ENCODE measurements at regions not wholly inside any gene's neighbourhood (a gene's known extent, or its start where the extent isn't known, plus 50 kb on each side); places are given as distances from the start of the nearest gene placed in this dataset.

- ATAC-seq (replicated peaks in 6 of 8), result no peak
- in situ Hi-C loops (cut with MboI; ENCODE audit: low pct_unique_long_range_greater_than_20kb in 2 of 9, low sequenced_read_pairs in 9 of 9, unreplicated experiment in 9 of 9), result no loop called here
- 0 to 100% (median 79%) methylated on average over 1 to 4 of the region's 4 CpGs; no CpG with 5 or more reads in 5 of the 10 experiments for WGBS, 10 experiments
- Histone ChIP-seq H3K4me3 (no peak overlapping the region), H3K27ac (no peak overlapping the region), H3K4me1 (replicated peaks in 1 of 2) (no peaks in the 10 kb centered on the region)
These were observed 80.5 kb downstream of the ZIC3 start for GRCh38 chrX:137646472-137646871.

DNA sequence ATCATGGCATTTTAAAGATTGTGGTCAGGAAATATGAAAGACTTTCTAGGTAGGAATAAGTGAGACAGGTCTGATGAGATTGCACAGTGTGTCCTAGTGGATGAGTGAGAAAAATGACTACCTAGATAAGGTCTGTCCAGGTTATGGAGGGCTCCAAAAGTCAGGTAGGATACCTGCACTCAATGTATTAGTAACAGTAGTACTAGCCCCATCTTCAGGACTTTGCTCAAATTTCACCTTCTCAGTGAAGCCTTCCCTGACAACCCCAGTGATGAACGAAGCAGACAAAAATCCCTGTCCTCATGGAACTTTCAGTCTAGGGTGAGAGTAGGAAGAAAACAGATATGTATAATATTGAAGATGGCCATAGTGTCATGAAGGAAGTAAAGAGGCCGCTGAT lies 85.7 kb downstream of the ZIC3 start:
- Histone ChIP-seq H3K4me1 (replicated peaks in 1 of 2) (no peaks in the 10 kb centered on the region), H3K4me3 (no peak overlapping the region), H3K27ac (no peak overlapping the region)
- in situ Hi-C loops (cut with MboI; ENCODE audit: low pct_unique_long_range_greater_than_20kb in 2 of 9, low sequenced_read_pairs in 9 of 9, unreplicated experiment in 9 of 9), result no loop called here
- ATAC-seq (replicated peaks in 6 of 8), result no peak
- WGBS, 10 experiments, result 9 to 100% (median 80%) methylated on average over 1 to 2 of the region's 2 CpGs; no CpG with 5 or more reads in 5 of the 10 experiments

- in situ Hi-C loops (cut with MboI; ENCODE audit: low pct_unique_long_range_greater_than_20kb in 2 of 9, low sequenced_read_pairs in 9 of 9, unreplicated experiment in 9 of 9), result no loop called here
- Histone ChIP-seq H3K4me1 (replicated peaks in 1 of 2) (no peaks in the 10 kb centered on the region), H3K27ac (no peak overlapping the region), H3K4me3 (no peak overlapping the region)
- 0 to 100% (median 40%) methylated on average over 1 to 3 of the region's 3 CpGs; no CpG with 5 or more reads in 6 of the 10 experiments for WGBS, 10 experiments
- no peak for ATAC-seq (replicated peaks in 6 of 8)
These were observed 86.2 kb downstream of the ZIC3 start for GRCh38 chrX:137652086-137652485.

DNA sequence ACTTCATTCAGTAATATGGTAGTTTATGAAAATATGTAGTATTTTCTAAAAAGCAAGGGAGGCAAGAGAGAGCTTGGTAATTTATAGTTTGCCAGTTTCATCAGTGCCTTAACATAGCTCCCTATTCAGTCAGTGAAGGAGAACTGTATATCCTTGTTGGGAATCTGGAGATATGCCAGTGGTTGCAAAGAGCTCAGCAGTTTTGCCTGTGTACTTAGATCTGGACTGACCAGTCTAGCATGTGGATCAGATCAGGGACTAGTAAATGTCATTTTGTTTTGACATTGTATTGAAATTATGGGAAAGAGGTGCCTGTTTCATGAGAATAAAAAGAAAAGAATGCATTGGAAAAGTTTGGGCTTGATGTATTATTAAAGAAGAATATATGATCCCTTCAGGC lies 88.6 kb downstream of the ZIC3 start:
- Histone ChIP-seq H3K4me1 (replicated peaks in 1 of 2) (no peaks in the 10 kb centered on the region), H3K4me3 (no peak overlapping the region), H3K27ac (no peak overlapping the region)
- no peak for ATAC-seq (replicated peaks in 6 of 8)
- in situ Hi-C loops (cut with MboI; ENCODE audit: low pct_unique_long_range_greater_than_20kb in 2 of 9, low sequenced_read_pairs in 9 of 9, unreplicated experiment in 9 of 9), result no loop called here

- no peak overlapping the region for H3K4me3 ChIP-seq
- in situ Hi-C loops (cut with MboI; ENCODE audit: low pct_unique_long_range_greater_than_20kb in 2 of 9, low sequenced_read_pairs in 9 of 9, unreplicated experiment in 9 of 9), result no loop called here
- WGBS, 10 experiments, result 0 to 100% (median 53%) methylated on average over 1 to 6 of the region's 6 CpGs; no CpG with 5 or more reads in 2 of the 10 experiments
- no peaks in the 10 kb centered on the region for H3K4me1 ChIP-seq (replicated peaks in 1 of 2)
- no peak overlapping the region for H3K27ac ChIP-seq
- no peak for ATAC-seq (replicated peaks in 6 of 8)
These were observed 101.8 kb downstream of the ZIC3 start for GRCh38 chrX:137667776-137668175.

- H3K4me1 ChIP-seq (replicated peaks in 1 of 2), result no peaks in the 10 kb centered on the region
- no peak overlapping the region for H3K4me3 ChIP-seq
- H3K27ac ChIP-seq, result no peak overlapping the region
- WGBS, 10 experiments, result 0 to 20% (median 7%) methylated on average over 1 to 2 of the region's 2 CpGs; no CpG with 5 or more reads in 6 of the 10 experiments
- in situ Hi-C loops (cut with MboI; ENCODE audit: low pct_unique_long_range_greater_than_20kb in 2 of 9, low sequenced_read_pairs in 9 of 9, unreplicated experiment in 9 of 9), result no loop called here
- ATAC-seq (replicated peaks in 6 of 8), result no peak
These were observed 118.7 kb downstream of the ZIC3 start for GRCh38 chrX:137684591-137684990.

DNA sequence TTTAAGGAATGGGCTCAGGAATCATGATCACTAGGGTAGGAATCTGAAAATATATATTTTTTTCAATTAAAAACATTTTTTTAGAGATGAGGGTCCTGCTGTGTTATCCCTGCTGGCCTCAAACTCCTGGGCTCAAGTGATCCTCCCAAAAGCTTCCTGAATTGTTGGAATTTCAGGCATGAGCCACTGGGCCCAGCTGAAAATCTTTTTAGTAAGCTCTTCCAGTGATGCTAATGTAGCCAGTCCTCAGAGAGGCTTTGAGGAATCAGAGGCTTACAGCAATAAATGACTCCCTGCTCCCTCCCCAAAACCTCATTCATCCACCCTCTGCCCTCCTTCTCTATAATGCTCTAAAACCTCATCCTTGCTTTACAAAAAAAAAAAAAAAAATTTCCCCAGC lies 129.5 kb downstream of the ZIC3 start:
- in situ Hi-C loops (cut with MboI; ENCODE audit: low pct_unique_long_range_greater_than_20kb in 2 of 9, low sequenced_read_pairs in 9 of 9, unreplicated experiment in 9 of 9), result no loop called here
- H3K27ac ChIP-seq, result no peak overlapping the region
- H3K4me1 ChIP-seq (replicated peaks in 1 of 2), result no peaks in the 10 kb centered on the region
- no peak overlapping the region for H3K4me3 ChIP-seq
- ATAC-seq (replicated peaks in 6 of 8), result no peak

- in situ Hi-C loops (cut with MboI; ENCODE audit: low pct_unique_long_range_greater_than_20kb in 2 of 9, low sequenced_read_pairs in 9 of 9, unreplicated experiment in 9 of 9), result no loop called here
- H3K27ac ChIP-seq, result no peak overlapping the region
- ATAC-seq (replicated peaks in 6 of 8), result no peak
- H3K4me3 ChIP-seq, result no peak overlapping the region
- no peaks in the 10 kb centered on the region for H3K4me1 ChIP-seq (replicated peaks in 1 of 2)
These were observed 141.4 kb downstream of the ZIC3 start for GRCh38 chrX:137707348-137707747.

DNA sequence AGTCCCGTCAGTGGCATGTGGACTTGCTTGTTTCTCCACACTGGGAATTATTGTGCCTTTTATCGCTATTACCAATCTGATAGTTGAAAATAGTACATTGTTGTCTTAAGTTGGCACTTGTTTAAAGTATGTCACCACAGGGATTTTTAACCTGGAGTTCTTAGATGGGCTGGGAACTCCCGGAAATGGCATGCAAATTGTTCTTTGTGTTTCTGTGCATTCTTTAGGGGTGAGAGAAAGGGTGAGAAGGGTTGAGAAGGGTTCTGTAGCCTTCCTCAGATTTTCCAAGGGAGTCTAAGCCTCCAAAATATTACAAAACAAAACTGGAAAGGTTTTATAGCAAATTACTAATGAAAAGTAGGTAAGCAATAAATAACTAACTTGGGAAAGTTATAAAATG lies 176.9 kb downstream of the ZIC3 start:
- in situ Hi-C loops (cut with MboI; ENCODE audit: low pct_unique_long_range_greater_than_20kb in 2 of 9, low sequenced_read_pairs in 9 of 9, unreplicated experiment in 9 of 9), result no loop called here
- no peak overlapping the region for H3K27ac ChIP-seq
- 0 to 100% (median 47%) methylated on average over 1 to 3 of the region's 3 CpGs; no CpG with 5 or more reads in 4 of the 10 experiments for WGBS, 10 experiments
- no peak overlapping the region for H3K4me3 ChIP-seq
- H3K4me1 ChIP-seq (replicated peaks in 1 of 2), result peaks cover 0 to 5% of the 10 kb centered on the region in 2 donors
- no peak for ATAC-seq (replicated peaks in 6 of 8)

- in situ Hi-C loops (cut with MboI; ENCODE audit: low pct_unique_long_range_greater_than_20kb in 2 of 9, low sequenced_read_pairs in 9 of 9, unreplicated experiment in 9 of 9), result no loop called here
- no peak overlapping the region for H3K4me3 ChIP-seq
- WGBS, 10 experiments, result 78% methylated on average over 1 of the region's 1 CpG; no CpG with 5 or more reads in 9 of the 10 experiments
- no peak overlapping the region for H3K27ac ChIP-seq
- ATAC-seq (replicated peaks in 6 of 8), result no peak
- H3K4me1 ChIP-seq (replicated peaks in 1 of 2), result peaks cover 4 to 8% of the 10 kb centered on the region in 2 donors
These were observed 177.5 kb downstream of the ZIC3 start for GRCh38 chrX:137743414-137743813.

DNA sequence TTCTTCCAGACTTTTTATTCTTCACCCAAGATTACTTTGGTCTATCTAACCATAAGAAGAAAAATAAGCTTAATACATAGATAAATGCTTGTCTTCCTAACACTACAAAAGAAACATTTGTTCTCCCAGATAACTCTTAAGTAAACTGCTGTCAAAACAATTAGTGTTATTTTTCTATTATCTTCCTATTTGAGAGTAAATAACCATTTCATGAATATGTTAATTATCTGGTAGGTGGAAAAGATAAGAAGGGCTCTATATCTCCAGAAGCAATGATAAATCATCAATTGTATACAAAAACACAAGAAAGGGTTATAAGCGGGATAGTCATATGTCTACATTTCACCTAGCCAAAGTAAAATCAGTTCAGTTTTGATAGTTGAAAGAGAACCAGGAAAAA lies 180.4 kb downstream of the ZIC3 start:
- in situ Hi-C loops (cut with MboI; ENCODE audit: low pct_unique_long_range_greater_than_20kb in 2 of 9, low sequenced_read_pairs in 9 of 9, unreplicated experiment in 9 of 9), result no loop called here
- Histone ChIP-seq H3K27ac (no peak overlapping the region), H3K4me3 (no peak overlapping the region), H3K4me1 (replicated peaks in 1 of 2) (peaks cover 6 to 8% of the 10 kb centered on the region in 2 donors)
- 0 to 78% (median 22%) methylated on average over 1 of the region's 1 CpG; no CpG with 5 or more reads in 6 of the 10 experiments for whole genome bisulfite sequencing, 10 experiments
- no peak for ATAC-seq (replicated peaks in 6 of 8)

DNA sequence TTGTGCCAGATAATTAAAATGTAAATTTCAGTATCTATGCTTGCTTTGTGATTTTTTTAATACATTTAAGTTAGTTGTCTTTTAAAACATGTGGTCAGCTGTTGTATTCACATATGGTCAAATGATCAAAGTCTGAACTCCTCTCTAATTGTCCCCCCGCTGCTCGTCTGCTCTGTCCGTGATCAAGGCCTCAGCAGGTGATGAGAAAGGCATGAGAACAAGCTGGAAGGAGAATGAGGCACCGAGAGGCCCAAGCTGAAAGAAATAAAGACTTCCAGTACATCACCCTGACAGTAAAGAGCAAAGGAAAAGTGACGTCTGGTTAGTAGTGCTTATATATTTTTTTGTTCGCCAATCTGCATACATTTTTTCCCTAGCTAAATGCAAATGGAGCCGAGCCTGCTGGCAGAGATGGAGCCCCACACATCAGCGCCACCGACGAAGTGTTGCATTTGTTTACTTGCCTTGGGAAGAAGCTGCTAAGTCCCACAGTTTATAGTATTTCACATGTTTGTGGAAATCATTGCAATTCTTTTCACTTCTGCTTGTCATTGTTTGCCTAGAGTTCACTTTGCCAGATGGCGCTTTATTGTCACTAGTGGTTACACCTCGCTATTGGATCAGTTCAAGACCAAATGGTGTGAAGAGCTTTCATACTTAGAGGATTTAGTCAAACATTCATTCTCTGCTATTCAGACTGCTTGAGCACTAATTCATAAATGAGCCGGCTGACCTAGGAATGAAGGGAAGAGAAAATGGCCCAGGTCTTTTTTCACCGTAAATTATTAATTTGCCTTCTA lies 181.5 kb downstream of the ZIC3 start:
- ATAC-seq (replicated peaks in 6 of 8), result peak in 5 of 8 experiments; percentile 49 to 75 (median 66)
- H3K4me1 ChIP-seq (replicated peaks in 1 of 2), result peaks cover 6 to 8% of the 10 kb centered on the region in 2 donors
- 0 to 20% (median 12%) methylated on average over 1 to 8 of the region's 14 CpGs; no CpG with 5 or more reads in 1 of the 10 experiments for WGBS, 10 experiments
- in situ Hi-C loops (cut with MboI; ENCODE audit: low pct_unique_long_range_greater_than_20kb in 2 of 9, low sequenced_read_pairs in 9 of 9, unreplicated experiment in 9 of 9), result no loop called here
- H3K4me3 ChIP-seq, result no peak overlapping the region
- H3K27ac ChIP-seq, result no peak overlapping the region

DNA sequence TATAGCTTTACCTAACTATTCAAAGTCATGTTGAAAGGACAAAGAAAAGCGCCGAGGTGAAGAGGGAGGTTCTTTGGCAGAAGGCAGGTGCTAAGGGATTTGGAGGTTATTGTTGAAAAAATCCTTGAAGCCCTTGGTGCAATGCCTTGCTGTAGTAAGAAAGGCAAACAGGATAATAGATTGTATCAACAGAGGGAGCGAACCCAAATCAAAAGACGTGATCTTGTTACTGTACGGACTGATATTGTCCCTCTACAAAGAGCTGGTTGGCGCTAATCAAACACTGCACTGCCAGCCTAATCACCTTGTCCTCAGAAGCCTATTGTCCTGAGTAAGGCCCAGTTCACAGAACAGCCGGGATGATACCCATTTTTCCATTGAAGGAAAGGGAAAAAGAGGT lies 182.9 kb downstream of the ZIC3 start:
- no peak for ATAC-seq (replicated peaks in 6 of 8)
- H3K27ac ChIP-seq, result no peak overlapping the region

GRCh38 chrX:137749246-137749645 lies 183.3 kb downstream of the ZIC3 start:
- H3K27ac ChIP-seq, result no peak overlapping the region
- 0% methylated on average over 1 of the region's 3 CpGs; no CpG with 5 or more reads in 9 of the 10 experiments for WGBS, 10 experiments
- in situ Hi-C loops (cut with MboI; ENCODE audit: low pct_unique_long_range_greater_than_20kb in 2 of 9, low sequenced_read_pairs in 9 of 9, unreplicated experiment in 9 of 9), result no loop called here
- H3K4me3 ChIP-seq, result no peak overlapping the region
- peaks cover 6 to 8% of the 10 kb centered on the region in 2 donors for H3K4me1 ChIP-seq (replicated peaks in 1 of 2)
- no peak for ATAC-seq (replicated peaks in 6 of 8)

More for the DNA sequence above, 182.9 kb downstream of the ZIC3 start:
- Histone ChIP-seq H3K4me3 (no peak overlapping the region), H3K4me1 (replicated peaks in 1 of 2) (peaks cover 6 to 8% of the 10 kb centered on the region in 2 donors)
- in situ Hi-C loops (cut with MboI; ENCODE audit: low pct_unique_long_range_greater_than_20kb in 2 of 9, low sequenced_read_pairs in 9 of 9, unreplicated experiment in 9 of 9), result no loop called here
- 8 to 92% (median 20%) methylated on average over 1 to 5 of the region's 7 CpGs; no CpG with 5 or more reads in 5 of the 10 experiments for WGBS, 10 experiments

Data from motor neuron (in vitro differentiated cells).